Fibroblast of lung (primary cell): ENCODE measurements at regions not wholly inside any gene's neighbourhood (a gene's known extent, or its start where the extent isn't known, plus 50 kb on each side); places are given as distances from the start of the nearest gene placed in this dataset.
"Not testable (repeated sequence)": the region's sequence is repeated elsewhere in the genome, so short reads cannot be mapped to it uniquely, and the experiment has no call there.

ENCODE experiments used
- DNase-seq, 2 donors: peaks; one replicate each; pipeline versions ENCODE4 v3.0.0 to v3.0.0-alpha.2; 2010; ENCODE audit warnings: low read depth in 2 of 2
- H2AFZ ChIP-seq: 2 replicates; pipeline ENCODE4 v1.5.1; 2012; ENCODE audit warnings: low read length, control low read depth, inconsistent platforms
- H3K27ac ChIP-seq: 2 replicates; pipeline ENCODE4 v1.5.1; 2011; ENCODE audit warnings: low read length, control low read depth; ENCODE audit not compliant: insufficient read depth
- H3K27me3 ChIP-seq: 2 replicates; pipeline ENCODE4 v1.5.1; 2011; ENCODE audit warnings: mild to moderate bottlenecking, low read length; ENCODE audit not compliant: control insufficient read depth, insufficient read depth
- H3K36me3 ChIP-seq: 2 replicates; pipeline ENCODE4 v1.5.1; 2011; ENCODE audit warnings: low read length; ENCODE audit not compliant: control insufficient read depth, insufficient read depth
- H3K4me1 ChIP-seq: 2 replicates; pipeline ENCODE4 v1.5.1; 2011; ENCODE audit warnings: low read length; ENCODE audit not compliant: control insufficient read depth, insufficient read depth; ENCODE audit errors: extremely low read depth
- H3K4me2 ChIP-seq: 2 replicates; pipeline ENCODE4 v1.5.1; 2011; ENCODE audit warnings: low read length, control low read depth; ENCODE audit not compliant: insufficient read depth; ENCODE audit errors: extremely low read depth
- H3K4me3 ChIP-seq, 4 experiments: fragments of 200-600 bp in 1 of 4; sonication (generic) in 1 of 4; replicated peaks in 1 of 4; 2 replicates each; pipeline ENCODE4 v1.5.1; 2011 to 2016; ENCODE audit warnings: low read length in 4 of 4, low read depth in 3 of 4, mild to moderate bottlenecking in 3 of 4, control low read depth in 2 of 4, inconsistent platforms in 1 of 4, mixed read lengths in 1 of 4; ENCODE audit not compliant: insufficient read depth in 1 of 4; ENCODE audit errors: control extremely low read depth in 1 of 4
- H3K79me2 ChIP-seq: 2 replicates; pipeline ENCODE4 v1.5.1; 2012; ENCODE audit warnings: mild to moderate bottlenecking, low read length, inconsistent platforms; ENCODE audit not compliant: control insufficient read depth, insufficient read depth
- H3K9ac ChIP-seq: 2 replicates; pipeline ENCODE4 v1.5.1; 2011; ENCODE audit warnings: mild to moderate bottlenecking, low read length, control low read depth; ENCODE audit not compliant: insufficient read depth
- H3K9me3 ChIP-seq: 2 replicates; pipeline ENCODE4 v1.5.1; 2012; ENCODE audit warnings: low read depth, low read length; ENCODE audit not compliant: control insufficient read depth, insufficient read depth
- H4K20me1 ChIP-seq: 2 replicates; pipeline ENCODE4 v1.5.1; 2011; ENCODE audit warnings: low read length; ENCODE audit not compliant: control insufficient read depth, insufficient read depth; ENCODE audit errors: extremely low read depth
- EZH2 ChIP-seq: IDR thresholded peaks from 2 replicates; pipeline ENCODE4 v1.5.1; 2012; ENCODE audit warnings: low read length, control low read depth, mild to moderate bottlenecking; ENCODE audit errors: missing control alignments
- TF ChIP-seq, protein P1 (sequence below), 2 donors: IDR thresholded peaks in 1 of 2; conservative IDR thresholded peaks in 1 of 2; 1 replicate in 1 of 2; 2 replicates in 1 of 2; pipeline ENCODE4 v1.5.1; 2011 to 2012; ENCODE audit warnings: low read length in 2 of 2, control low read depth in 1 of 2, inconsistent platforms in 1 of 2, low read depth in 1 of 2, mild to moderate bottlenecking in 1 of 2

DNA sequence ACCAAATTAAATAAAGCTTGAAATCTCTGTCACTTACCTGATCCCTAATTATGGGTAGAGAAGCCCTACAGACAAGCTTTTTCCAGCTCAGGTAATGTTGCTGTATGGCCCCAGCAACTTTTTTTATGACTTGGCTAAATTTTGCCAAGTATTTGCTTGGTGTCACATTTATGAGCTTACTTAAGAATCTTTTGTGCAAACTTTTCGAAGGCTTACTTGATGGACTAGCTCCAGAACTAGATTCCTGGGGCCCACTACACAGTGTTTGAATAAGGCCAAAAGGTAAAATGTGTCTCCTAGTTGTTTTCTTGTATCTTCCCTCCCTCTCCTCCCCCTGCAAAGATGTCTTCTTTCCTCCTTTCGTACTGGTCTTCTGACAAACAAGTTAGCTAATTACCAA is 257.9 kb downstream of the OSR1 start:
- H3K79me2 ChIP-seq = no peaks in the 10 kb centered on the region
- H3K4me2 ChIP-seq = no peak overlapping the region

DNA sequence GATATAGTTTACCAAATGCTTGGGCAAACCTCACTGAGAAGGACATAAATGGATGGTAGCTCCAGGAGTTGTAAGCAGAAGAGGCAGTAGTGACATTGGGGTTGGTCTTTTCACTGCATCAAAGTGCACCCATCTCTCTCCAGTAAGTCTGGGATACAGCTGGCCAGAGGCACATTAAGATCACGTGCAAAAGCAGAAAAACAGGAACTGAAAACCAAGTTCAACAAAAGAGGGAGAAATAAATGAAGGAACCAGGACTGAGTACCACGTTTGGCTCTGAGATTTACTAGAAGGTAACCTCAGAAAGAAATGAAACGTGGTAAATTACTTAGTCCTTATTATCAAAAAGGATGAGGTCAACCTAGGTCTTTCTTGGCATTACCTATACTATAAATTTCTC is 259.2 kb downstream of the OSR1 start:
- Histone ChIP-seq H2AFZ (no peak overlapping the region), H3K27ac (no peak overlapping the region), H3K27me3 (no peaks in the 10 kb centered on the region)

More for the DNA sequence above, 257.9 kb downstream of the OSR1 start:
- no peak overlapping the region for H3K27ac ChIP-seq
- no peak for DNase-seq
- no peaks in the 10 kb centered on the region for H3K4me1 ChIP-seq
- no peaks in the 10 kb centered on the region for H3K9me3 ChIP-seq
- no peak overlapping the region for H2AFZ ChIP-seq
- no peaks in the 10 kb centered on the region for H4K20me1 ChIP-seq
- no peaks in the 10 kb centered on the region for H3K27me3 ChIP-seq
- no peaks in the 10 kb centered on the region for H3K36me3 ChIP-seq
- no peak overlapping the region for H3K9ac ChIP-seq
- TF ChIP-seq, protein P1, sequence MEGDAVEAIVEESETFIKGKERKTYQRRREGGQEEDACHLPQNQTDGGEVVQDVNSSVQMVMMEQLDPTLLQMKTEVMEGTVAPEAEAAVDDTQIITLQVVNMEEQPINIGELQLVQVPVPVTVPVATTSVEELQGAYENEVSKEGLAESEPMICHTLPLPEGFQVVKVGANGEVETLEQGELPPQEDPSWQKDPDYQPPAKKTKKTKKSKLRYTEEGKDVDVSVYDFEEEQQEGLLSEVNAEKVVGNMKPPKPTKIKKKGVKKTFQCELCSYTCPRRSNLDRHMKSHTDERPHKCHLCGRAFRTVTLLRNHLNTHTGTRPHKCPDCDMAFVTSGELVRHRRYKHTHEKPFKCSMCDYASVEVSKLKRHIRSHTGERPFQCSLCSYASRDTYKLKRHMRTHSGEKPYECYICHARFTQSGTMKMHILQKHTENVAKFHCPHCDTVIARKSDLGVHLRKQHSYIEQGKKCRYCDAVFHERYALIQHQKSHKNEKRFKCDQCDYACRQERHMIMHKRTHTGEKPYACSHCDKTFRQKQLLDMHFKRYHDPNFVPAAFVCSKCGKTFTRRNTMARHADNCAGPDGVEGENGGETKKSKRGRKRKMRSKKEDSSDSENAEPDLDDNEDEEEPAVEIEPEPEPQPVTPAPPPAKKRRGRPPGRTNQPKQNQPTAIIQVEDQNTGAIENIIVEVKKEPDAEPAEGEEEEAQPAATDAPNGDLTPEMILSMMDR (conservative IDR thresholded peaks at IDR 0.05 in 1 of 2, IDR thresholded peaks at IDR 0.05 in 1 of 2; ENCODE audit: low read depth in 1 of 2, low read length in 2 of 2) = no peak
- TF ChIP-seq EZH2 = no peak
- no peak overlapping the region for H3K4me3 ChIP-seq

DNA sequence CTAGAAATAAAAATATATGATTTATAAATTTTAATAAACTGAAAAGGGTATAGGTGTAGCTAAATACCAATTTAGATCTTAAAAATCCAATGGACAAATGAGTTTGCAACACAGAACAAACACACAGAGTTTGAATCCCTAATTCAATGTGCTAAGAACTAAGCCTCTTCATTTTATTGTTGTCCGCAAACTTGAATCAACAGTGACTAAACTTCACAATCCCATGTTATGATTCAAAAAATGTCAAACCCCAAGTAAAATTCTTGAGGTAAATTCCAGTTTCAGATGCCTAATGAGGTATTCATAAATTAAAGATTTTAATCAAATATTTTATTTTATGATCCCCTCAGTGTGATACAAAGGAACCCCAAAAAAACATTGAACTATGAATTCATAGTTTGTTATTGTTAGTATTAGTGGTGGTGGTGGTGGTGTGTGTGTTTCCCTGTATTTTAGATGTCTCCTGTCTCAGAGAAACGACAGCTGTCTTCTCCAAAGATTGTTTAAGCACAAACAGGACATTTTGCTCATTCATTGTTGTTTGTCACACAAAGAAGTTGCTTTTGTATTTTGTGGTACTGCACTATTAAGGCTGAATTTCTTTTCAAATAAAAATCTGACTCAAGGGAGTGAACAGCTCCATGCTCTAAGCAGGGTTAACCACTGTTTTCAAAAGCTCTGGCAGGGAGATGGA is 259.8 kb downstream of the OSR1 start:
- DNase-seq = peak in 1 of 2 donors; percentile 43
- H3K79me2 ChIP-seq = no peaks in the 10 kb centered on the region
- H3K27ac ChIP-seq = no peak overlapping the region
- no peak overlapping the region for H3K4me2 ChIP-seq
- no peak overlapping the region for H2AFZ ChIP-seq
- no peak overlapping the region for H3K4me3 ChIP-seq
- H3K4me1 ChIP-seq = no peaks in the 10 kb centered on the region
- H3K9ac ChIP-seq = no peak overlapping the region
- H3K27me3 ChIP-seq = no peaks in the 10 kb centered on the region
- no peaks in the 10 kb centered on the region for H4K20me1 ChIP-seq
- no peaks in the 10 kb centered on the region for H3K9me3 ChIP-seq
- H3K36me3 ChIP-seq = no peaks in the 10 kb centered on the region
- TF ChIP-seq, protein P1 (conservative IDR thresholded peaks at IDR 0.05 in 1 of 2, IDR thresholded peaks at IDR 0.05 in 1 of 2; ENCODE audit: low read depth in 1 of 2, low read length in 2 of 2) = no peak
- no peak for TF ChIP-seq EZH2

More for the DNA sequence above, 259.2 kb downstream of the OSR1 start:
- no peaks in the 10 kb centered on the region for H3K9me3 ChIP-seq
- TF ChIP-seq, protein P1 (conservative IDR thresholded peaks at IDR 0.05 in 1 of 2, IDR thresholded peaks at IDR 0.05 in 1 of 2; ENCODE audit: low read depth in 1 of 2, low read length in 2 of 2) = no peak
- no peak for TF ChIP-seq EZH2
- no peaks in the 10 kb centered on the region for H3K4me1 ChIP-seq
- H3K79me2 ChIP-seq = no peaks in the 10 kb centered on the region
- H3K36me3 ChIP-seq = no peaks in the 10 kb centered on the region
- no peak overlapping the region for H3K4me3 ChIP-seq
- no peak overlapping the region for H3K4me2 ChIP-seq
- H4K20me1 ChIP-seq = no peaks in the 10 kb centered on the region
- no peak overlapping the region for H3K9ac ChIP-seq
- no peak for DNase-seq

DNA sequence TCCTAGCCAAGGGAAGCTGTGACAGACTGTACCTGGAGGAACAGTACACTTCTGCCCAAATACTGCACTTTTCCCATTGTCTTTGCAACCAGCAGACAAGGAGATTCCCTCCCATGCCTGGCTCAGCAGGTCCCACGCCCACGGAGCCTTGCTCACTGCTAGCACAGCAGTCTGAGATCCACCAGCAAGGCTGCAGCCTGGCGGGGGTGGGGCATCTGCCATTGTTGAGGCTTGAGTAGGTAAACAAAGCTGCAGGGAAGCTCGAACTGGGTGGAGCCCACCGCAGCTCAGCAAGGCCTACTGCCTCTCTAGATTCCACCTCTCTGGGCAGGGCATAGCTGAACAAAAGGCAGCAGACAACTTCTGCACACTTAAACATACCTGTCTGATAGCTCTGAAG is 268.9 kb downstream of the OSR1 start:
- not testable (repeated sequence) for DNase-seq, H3K4me2 ChIP-seq

More for the DNA sequence above, 268.9 kb downstream of the OSR1 start:
- H3K36me3 ChIP-seq, H3K9me3 ChIP-seq, H3K27me3 ChIP-seq, H3K79me2 ChIP-seq, H4K20me1 ChIP-seq, H3K27ac ChIP-seq, H2AFZ ChIP-seq, H3K9ac ChIP-seq, H3K4me1 ChIP-seq, H3K4me3 ChIP-seq: not testable (repeated sequence)
